Smooth muscle cell (in vitro differentiated cells): ENCODE measurements at regions not wholly inside any gene's neighbourhood (a gene's known extent, or its start where the extent isn't known, plus 50 kb on each side); places are given as distances from the start of the nearest gene placed in this dataset.

Experiments
- DNase-seq: peaks from one replicate; lab custom pipeline; 2025; ENCODE audit not compliant: unreplicated experiment; lab: John Stamatoyannopoulos, UW
- H2AFZ ChIP-seq: fragments of 200-600 bp; sonication (generic); 2 replicates; pipeline ENCODE4 v1.6.0; 2016; ENCODE audit warnings: antibody characterized with exemption, low read depth, mild to moderate bottlenecking
- H3F3A ChIP-seq: fragments of 200-600 bp; sonication (generic); 2 replicates; pipeline ENCODE4 v1.6.0; 2017; ENCODE audit warnings: antibody characterized with exemption, low read depth
- H3K27ac ChIP-seq: fragments of 200-600 bp; sonication (generic); 2 replicates; pipeline ENCODE4 v1.5.1; 2016; ENCODE audit warnings: low read depth, mild to moderate bottlenecking
- H3K27me3 ChIP-seq: fragments of 200-600 bp; sonication (generic); 2 replicates; pipeline ENCODE4 v1.6.1; 2016; ENCODE audit warnings: low read depth, mild to moderate bottlenecking
- H3K36me3 ChIP-seq: fragments of 200-600 bp; sonication (generic); 2 replicates; pipeline ENCODE4 v1.5.1; 2016; ENCODE audit warnings: low read depth
- H3K4me1 ChIP-seq: fragments of 200-600 bp; sonication (generic); 2 replicates; pipeline ENCODE4 v1.5.1; 2016; ENCODE audit warnings: low read depth
- H3K4me2 ChIP-seq: fragments of 200-600 bp; sonication (generic); 2 replicates; pipeline ENCODE4 v1.6.0; 2016; ENCODE audit warnings: mild to moderate bottlenecking
- H3K4me3 ChIP-seq: fragments of 200-600 bp; sonication (generic); 2 replicates; pipeline ENCODE4 v1.5.1; 2016; ENCODE audit warnings: mild to moderate bottlenecking
- H3K79me2 ChIP-seq: fragments of 200-600 bp; sonication (generic); 2 replicates; pipeline ENCODE4 v1.6.0; 2016; ENCODE audit warnings: low read depth, mild to moderate bottlenecking
- H3K9ac ChIP-seq: fragments of 200-600 bp; sonication (generic); 2 replicates; pipeline ENCODE4 v1.6.0; 2016; ENCODE audit warnings: low read depth
- H3K9me3 ChIP-seq: fragments of 200-600 bp; sonication (generic); replicated peaks from 2 replicates; pipeline ENCODE4 v1.5.1; 2016; ENCODE audit warnings: low read depth
- H4K20me1 ChIP-seq: fragments of 200-600 bp; sonication (generic); 2 replicates; pipeline ENCODE4 v1.6.0; 2016; ENCODE audit warnings: low read depth
- CTCF ChIP-seq: fragments of 200-600 bp; sonication (generic); IDR thresholded peaks from 2 replicates; pipeline ENCODE4 v1.5.1; 2017; ENCODE audit warnings: borderline replicate concordance, mild to moderate bottlenecking, antibody characterized with exemption; ENCODE audit not compliant: insufficient read depth, poor library complexity, severe bottlenecking
- WGBS: methylation state at CpG from one replicate; pipeline ENCODE4 v1.1.7; 2016; ENCODE audit warnings: low lambda C conversion rate; 5-methylcytosine and 5-hydroxymethylcytosine counted together

DNA sequence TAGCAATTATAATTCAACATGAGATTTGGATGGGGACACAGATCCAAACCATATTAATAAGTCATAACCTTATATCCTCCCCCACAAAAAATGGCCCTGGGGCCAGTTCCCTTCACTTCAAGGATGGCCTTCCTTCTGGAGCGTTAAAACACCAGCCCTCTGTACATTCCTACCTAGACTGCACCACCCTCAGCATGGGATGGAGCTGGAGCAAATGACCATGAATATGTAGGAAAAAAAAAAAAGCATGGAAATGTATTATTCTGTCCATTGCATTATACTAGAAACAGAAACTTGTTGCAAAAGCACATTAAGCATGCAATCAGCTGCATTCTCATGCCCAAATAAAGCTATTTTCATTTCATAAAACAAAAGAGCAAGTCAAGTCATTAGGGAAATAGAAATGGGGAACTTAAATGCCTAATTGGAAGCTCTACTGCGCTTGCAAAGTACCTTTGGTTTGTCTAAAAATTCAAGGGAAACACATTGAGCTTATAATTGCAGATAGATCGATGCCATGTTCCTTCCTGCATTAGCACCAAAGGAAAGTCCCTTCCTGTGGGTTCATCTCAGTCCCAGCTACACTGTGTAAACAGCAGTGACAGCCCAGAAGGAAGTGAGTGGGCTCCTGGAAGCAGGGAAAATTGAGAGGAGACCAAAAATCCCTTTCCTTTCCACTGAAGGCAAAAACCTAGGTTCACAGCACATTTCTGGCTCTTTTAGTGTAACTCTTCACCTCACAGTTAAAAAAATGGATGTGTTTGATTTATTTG lies 252.0 kb upstream of the KLHL29 start:
- Histone ChIP-seq H3F3A (no peaks in the 10 kb centered on the region), H2AFZ (no peak overlapping the region), H3K79me2 (no peaks in the 10 kb centered on the region), H3K9ac (no peak overlapping the region), H4K20me1 (no peaks in the 10 kb centered on the region), H3K9me3 (no peaks in the 10 kb centered on the region), H3K4me2 (no peak overlapping the region), H3K4me1 (no peaks in the 10 kb centered on the region), H3K4me3 (no peak overlapping the region), H3K36me3 (no peaks in the 10 kb centered on the region), H3K27me3 (no peaks in the 10 kb centered on the region), H3K27ac (no peak overlapping the region)
- DNase-seq, result no peak
- TF ChIP-seq CTCF, result no peak
- 78% methylated on average over 3 of the region's 3 CpGs for WGBS

DNA sequence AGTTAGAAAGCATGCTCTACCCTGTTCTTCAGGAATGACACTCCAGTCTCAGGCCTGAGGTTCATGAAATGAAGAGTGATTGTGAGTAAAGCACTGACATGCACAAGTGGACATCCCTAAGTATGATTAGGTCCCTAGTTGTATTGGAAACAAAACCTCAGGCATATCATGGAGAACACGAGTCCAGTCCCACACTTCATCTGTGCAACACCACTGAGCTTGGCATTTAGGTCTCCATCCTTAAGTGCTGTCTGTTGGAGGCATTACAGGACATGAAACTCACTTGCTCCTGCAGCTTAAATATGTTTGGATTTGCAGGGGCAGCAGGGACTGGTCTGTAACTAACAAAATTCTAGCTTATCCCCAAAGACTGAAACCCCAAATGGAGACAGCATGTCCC lies 250.3 kb upstream of the KLHL29 start:
- no peak overlapping the region for H3K4me2 ChIP-seq
- no peak for TF ChIP-seq CTCF
- 83% methylated on average over 1 of the region's 1 CpG for WGBS
- H3K27me3 ChIP-seq, result no peaks in the 10 kb centered on the region
- no peak overlapping the region for H3K27ac ChIP-seq
- H3K4me1 ChIP-seq, result no peaks in the 10 kb centered on the region
- H3K4me3 ChIP-seq, result no peak overlapping the region
- no peaks in the 10 kb centered on the region for H3K79me2 ChIP-seq
- no peak for DNase-seq
- H3K9me3 ChIP-seq, result no peaks in the 10 kb centered on the region
- no peak overlapping the region for H2AFZ ChIP-seq
- H3K36me3 ChIP-seq, result no peaks in the 10 kb centered on the region
- no peaks in the 10 kb centered on the region for H3F3A ChIP-seq
- no peaks in the 10 kb centered on the region for H4K20me1 ChIP-seq
- H3K9ac ChIP-seq, result no peak overlapping the region

GRCh38 chr2:23135481-23136100 lies 249.4 kb upstream of the KLHL29 start:
- no peaks in the 10 kb centered on the region for H3K4me1 ChIP-seq
- H2AFZ ChIP-seq, result no peak overlapping the region
- H3K36me3 ChIP-seq, result no peaks in the 10 kb centered on the region
- no peaks in the 10 kb centered on the region for H4K20me1 ChIP-seq
- no peaks in the 10 kb centered on the region for H3K27me3 ChIP-seq
- H3F3A ChIP-seq, result no peaks in the 10 kb centered on the region
- H3K79me2 ChIP-seq, result no peaks in the 10 kb centered on the region
- no peak overlapping the region for H3K4me3 ChIP-seq
- WGBS, result 56% methylated on average over 9 of the region's 9 CpGs
- H3K27ac ChIP-seq, result no peak overlapping the region
- H3K9ac ChIP-seq, result no peak overlapping the region
- no peak for TF ChIP-seq CTCF
- no peak for DNase-seq
- H3K4me2 ChIP-seq, result no peak overlapping the region
- no peaks in the 10 kb centered on the region for H3K9me3 ChIP-seq
